ENCODE measurements at regions not wholly inside any gene's neighbourhood (a gene's known extent, or its start where the extent isn't known, plus 50 kb on each side); places are given as distances from the start of the nearest gene placed in this dataset.

GRCh38 chr14:54039311-54039710 is 82.7 kb upstream of the BMP4 start:
- no peak for ATAC-seq
- POLR2A ChIA-PET: no interaction called here

GRCh38 chr14:54040846-54041245 is 84.2 kb upstream of the BMP4 start:
- Mint-ChIP-seq H3K27ac (no peak overlapping the region), H3K27me3 (peaks cover 0 to 24% (median 4%) of the 10 kb centered on the region in 5 donors), H3K4me3 (no peak overlapping the region), H3K4me1 (no peaks in the 10 kb centered on the region), H3K9me3 (peaks cover 0 to 16% (median 2%) of the 10 kb centered on the region in 11 donors), H3K36me3 (no peaks in the 10 kb centered on the region)
- ChIA-PET CTCF (no interaction called here), POLR2A (no interaction called here)
- DNase-seq (no peak), ATAC-seq (no peak)
- Histone ChIP-seq H3K27me3 (ENCODE audit: control insufficient read depth in 2 of 2, insufficient read depth in 2 of 2, low read length in 2 of 2) (no peaks in the 10 kb centered on the region), H3K4me3 (ENCODE audit: low read length) (no peak overlapping the region), H3K27ac (ENCODE audit: low read depth, low read length) (no peak overlapping the region), H3K9me3 (ENCODE audit: control insufficient read depth in 2 of 3, low read length in 3 of 3) (peaks cover 0 to 1% (median 0%) of the 10 kb centered on the region in 3 experiments), H3K36me3 (ENCODE audit: control insufficient read depth in 2 of 3, insufficient read depth in 3 of 3, low read length in 3 of 3) (no peaks in the 10 kb centered on the region), H3K4me1 (ENCODE audit: control insufficient read depth in 2 of 2, insufficient read depth in 2 of 2, low read length in 2 of 2) (no peaks in the 10 kb centered on the region)
- intact Hi-C loops (cut with micrococcal nuclease): no loop called here

More at GRCh38 chr14:54039311-54039710, 82.7 kb upstream of the BMP4 start:
- intact Hi-C loops (cut with micrococcal nuclease): no loop called here
- Histone ChIP-seq H3K27me3 (ENCODE audit: control insufficient read depth in 2 of 2, insufficient read depth in 2 of 2, low read length in 2 of 2) (no peaks in the 10 kb centered on the region), H3K36me3 (ENCODE audit: control insufficient read depth in 2 of 3, insufficient read depth in 3 of 3, low read length in 3 of 3) (no peaks in the 10 kb centered on the region), H3K9me3 (ENCODE audit: control insufficient read depth in 2 of 3, low read length in 3 of 3) (peaks cover 0 to 14% (median 0%) of the 10 kb centered on the region in 3 experiments), H3K4me3 (ENCODE audit: low read length) (no peak overlapping the region), H3K27ac (ENCODE audit: low read depth, low read length) (no peak overlapping the region), H3K4me1 (ENCODE audit: control insufficient read depth in 2 of 2, insufficient read depth in 2 of 2, low read length in 2 of 2) (no peaks in the 10 kb centered on the region)
- H3K27ac Mint-ChIP-seq: no peak overlapping the region
- peaks cover 3 to 30% (median 7%) of the 10 kb centered on the region in 5 donors for H3K27me3 Mint-ChIP-seq
- peaks cover 0 to 31% (median 12%) of the 10 kb centered on the region in 11 donors for H3K9me3 Mint-ChIP-seq
- CTCF ChIA-PET: no interaction called here
- H3K4me3 Mint-ChIP-seq: no peak overlapping the region
- no peaks in the 10 kb centered on the region for H3K4me1 Mint-ChIP-seq
- no peak for DNase-seq
- peaks cover 0 to 8% (median 3%) of the 10 kb centered on the region in 5 donors for H3K36me3 Mint-ChIP-seq

- no peak overlapping the region for H3K27ac ChIP-seq (ENCODE audit: low read depth, low read length)
- POLR2A ChIA-PET: no interaction called here
- H3K4me1 Mint-ChIP-seq: no peaks in the 10 kb centered on the region
- H3K9me3 ChIP-seq (ENCODE audit: control insufficient read depth in 2 of 3, low read length in 3 of 3): no peaks in the 10 kb centered on the region
- CTCF ChIA-PET: interaction anchor here (0.6 kb wide), 1 partner anchor 808 kb away, joined by 3 read pairs; no protein-coding TSS in a partner anchor
- H3K9me3 Mint-ChIP-seq: peaks cover 0 to 7% (median 0%) of the 10 kb centered on the region in 11 donors
- DNase-seq: no peak
- H3K27me3 Mint-ChIP-seq: peaks cover 0 to 14% (median 3%) of the 10 kb centered on the region in 5 donors
- H3K36me3 ChIP-seq (ENCODE audit: control insufficient read depth in 2 of 3, insufficient read depth in 3 of 3, low read length in 3 of 3): no peaks in the 10 kb centered on the region
- no peaks in the 10 kb centered on the region for H3K4me1 ChIP-seq (ENCODE audit: control insufficient read depth in 2 of 2, insufficient read depth in 2 of 2, low read length in 2 of 2)
- H3K27me3 ChIP-seq (ENCODE audit: control insufficient read depth in 2 of 2, insufficient read depth in 2 of 2, low read length in 2 of 2): no peaks in the 10 kb centered on the region
- no peak overlapping the region for H3K4me3 Mint-ChIP-seq
- no peak for ATAC-seq
- H3K36me3 Mint-ChIP-seq: no peaks in the 10 kb centered on the region
- H3K4me3 ChIP-seq (ENCODE audit: low read length): no peak overlapping the region
- intact Hi-C loops (cut with micrococcal nuclease): no loop called here
- no peak overlapping the region for H3K27ac Mint-ChIP-seq
These were observed 89.6 kb upstream of the BMP4 start for GRCh38 chr14:54046250-54046649.

- ATAC-seq (no peak), DNase-seq (no peak)
- H3K4me1 ChIP-seq (ENCODE audit: control insufficient read depth in 2 of 2, insufficient read depth in 2 of 2, low read length in 2 of 2): no peaks in the 10 kb centered on the region
- ChIA-PET CTCF (no interaction called here), POLR2A (no interaction called here)
- no peaks in the 10 kb centered on the region for H3K27me3 ChIP-seq (ENCODE audit: control insufficient read depth in 2 of 2, insufficient read depth in 2 of 2, low read length in 2 of 2)
- no peaks in the 10 kb centered on the region for H3K36me3 ChIP-seq (ENCODE audit: control insufficient read depth in 2 of 3, insufficient read depth in 3 of 3, low read length in 3 of 3)
- no peak overlapping the region for H3K27ac ChIP-seq (ENCODE audit: low read depth, low read length)
- intact Hi-C loops (cut with micrococcal nuclease): no loop called here
- Mint-ChIP-seq H3K27ac (no peak overlapping the region), H3K36me3 (no peaks in the 10 kb centered on the region), H3K4me3 (no peak overlapping the region), H3K4me1 (no peaks in the 10 kb centered on the region), H3K27me3 (peaks cover 0 to 6% (median 0%) of the 10 kb centered on the region in 5 donors), H3K9me3 (peaks cover 0 to 7% (median 0%) of the 10 kb centered on the region in 11 donors)
- no peaks in the 10 kb centered on the region for H3K9me3 ChIP-seq (ENCODE audit: control insufficient read depth in 2 of 3, low read length in 3 of 3)
- H3K4me3 ChIP-seq (ENCODE audit: low read length): no peak overlapping the region
These were observed 91.2 kb upstream of the BMP4 start for GRCh38 chr14:54047645-54048308.

- peaks cover 0 to 7% (median 0%) of the 10 kb centered on the region in 11 donors for H3K9me3 Mint-ChIP-seq
- Histone ChIP-seq H3K9me3 (ENCODE audit: control insufficient read depth in 2 of 3, low read length in 3 of 3) (no peaks in the 10 kb centered on the region), H3K36me3 (ENCODE audit: control insufficient read depth in 2 of 3, insufficient read depth in 3 of 3, low read length in 3 of 3) (no peaks in the 10 kb centered on the region), H3K27me3 (ENCODE audit: control insufficient read depth in 2 of 2, insufficient read depth in 2 of 2, low read length in 2 of 2) (no peaks in the 10 kb centered on the region), H3K4me1 (ENCODE audit: control insufficient read depth in 2 of 2, insufficient read depth in 2 of 2, low read length in 2 of 2) (no peaks in the 10 kb centered on the region), H3K27ac (ENCODE audit: low read depth, low read length) (no peak overlapping the region), H3K4me3 (ENCODE audit: low read length) (no peak overlapping the region)
- H3K4me3 Mint-ChIP-seq: no peak overlapping the region
- DNase-seq (no peak), ATAC-seq (no peak)
- H3K27ac Mint-ChIP-seq: no peak overlapping the region
- POLR2A ChIA-PET: no interaction called here
- H3K4me1 Mint-ChIP-seq: no peaks in the 10 kb centered on the region
- H3K36me3 Mint-ChIP-seq: no peaks in the 10 kb centered on the region
- peaks cover 0 to 6% (median 0%) of the 10 kb centered on the region in 5 donors for H3K27me3 Mint-ChIP-seq
- intact Hi-C loops (cut with micrococcal nuclease): no loop called here
- CTCF ChIA-PET: no interaction called here
These were observed 91.7 kb upstream of the BMP4 start for GRCh38 chr14:54048311-54048710.

- H3K4me3 ChIP-seq (ENCODE audit: low read length): no peak overlapping the region
- H3K27ac ChIP-seq (ENCODE audit: low read depth, low read length): no peak overlapping the region
- no peaks in the 10 kb centered on the region for H3K9me3 ChIP-seq (ENCODE audit: control insufficient read depth in 2 of 3, low read length in 3 of 3)
- ChIA-PET POLR2A (no interaction called here), CTCF (no interaction called here)
- Mint-ChIP-seq H3K36me3 (no peaks in the 10 kb centered on the region), H3K9me3 (peaks cover 0 to 7% (median 0%) of the 10 kb centered on the region in 11 donors), H3K27me3 (peaks cover 0 to 5% (median 0%) of the 10 kb centered on the region in 5 donors), H3K27ac (no peak overlapping the region), H3K4me3 (no peak overlapping the region), H3K4me1 (no peaks in the 10 kb centered on the region)
- intact Hi-C loops (cut with micrococcal nuclease): no loop called here
- DNase-seq (no peak), ATAC-seq (no peak)
- no peaks in the 10 kb centered on the region for H3K36me3 ChIP-seq (ENCODE audit: control insufficient read depth in 2 of 3, insufficient read depth in 3 of 3, low read length in 3 of 3)
- no peaks in the 10 kb centered on the region for H3K4me1 ChIP-seq (ENCODE audit: control insufficient read depth in 2 of 2, insufficient read depth in 2 of 2, low read length in 2 of 2)
- H3K27me3 ChIP-seq (ENCODE audit: control insufficient read depth in 2 of 2, insufficient read depth in 2 of 2, low read length in 2 of 2): no peaks in the 10 kb centered on the region
These were observed 92.1 kb upstream of the BMP4 start for GRCh38 chr14:54048736-54049135.

- Histone ChIP-seq H3K4me3 (ENCODE audit: low read length) (no peak overlapping the region), H3K27ac (ENCODE audit: low read depth, low read length) (no peak overlapping the region), H3K4me1 (ENCODE audit: control insufficient read depth in 2 of 2, insufficient read depth in 2 of 2, low read length in 2 of 2) (no peaks in the 10 kb centered on the region), H3K27me3 (ENCODE audit: control insufficient read depth in 2 of 2, insufficient read depth in 2 of 2, low read length in 2 of 2) (no peaks in the 10 kb centered on the region), H3K9me3 (ENCODE audit: control insufficient read depth in 2 of 3, low read length in 3 of 3) (no peaks in the 10 kb centered on the region), H3K36me3 (ENCODE audit: control insufficient read depth in 2 of 3, insufficient read depth in 3 of 3, low read length in 3 of 3) (no peaks in the 10 kb centered on the region)
- intact Hi-C loops (cut with micrococcal nuclease): no loop called here
- CTCF ChIA-PET: no interaction called here
- ATAC-seq (no peak), DNase-seq (no peak)
- H3K9me3 Mint-ChIP-seq: peaks cover 0 to 5% (median 0%) of the 10 kb centered on the region in 11 donors
- H3K4me3 Mint-ChIP-seq: no peak overlapping the region
- H3K27me3 Mint-ChIP-seq: peaks cover 0 to 8% (median 0%) of the 10 kb centered on the region in 5 donors
- H3K4me1 Mint-ChIP-seq: no peaks in the 10 kb centered on the region
- no peak overlapping the region for H3K27ac Mint-ChIP-seq
- POLR2A ChIA-PET: no interaction called here
- no peaks in the 10 kb centered on the region for H3K36me3 Mint-ChIP-seq
These were observed 94.1 kb upstream of the BMP4 start for GRCh38 chr14:54050759-54051158.

All from naive thymus-derived CD4-positive, alpha-beta T cell (primary cell).